ENCODE measurements at regions not wholly inside any gene's neighbourhood (a gene's known extent, or its start where the extent isn't known, plus 50 kb on each side); places are given as distances from the start of the nearest gene placed in this dataset.

- Mint-ChIP-seq H3K9me3 (ENCODE audit: low read depth) (no peaks in the 10 kb centered on the region), H3K27me3 (peaks cover 61% of the 10 kb centered on the region), H3K4me1 (peaks cover 7% of the 10 kb centered on the region), H3K36me3 (no peaks in the 10 kb centered on the region), H3K27ac (no peak overlapping the region), H3K4me3 (no peak overlapping the region)
- DNase-seq (no peak), ATAC-seq (peak; percentile 33)
- CTCF ChIA-PET = no interaction called here
Observed at GRCh38 chr3:128555098-128555825, 62.3 kb upstream of the GATA2 start.

- no peaks in the 10 kb centered on the region for H3K9me3 Mint-ChIP-seq (ENCODE audit: low read depth)
- H3K36me3 Mint-ChIP-seq = no peaks in the 10 kb centered on the region
- CTCF ChIA-PET = no interaction called here
- ATAC-seq (no peak), DNase-seq (no peak)
- H3K4me1 Mint-ChIP-seq = peaks cover 3% of the 10 kb centered on the region
- H3K27me3 Mint-ChIP-seq = peaks cover 59% of the 10 kb centered on the region
- no peak overlapping the region for H3K4me3 Mint-ChIP-seq
- no peak overlapping the region for H3K27ac Mint-ChIP-seq
Observed at GRCh38 chr3:128554465-128555097, 61.6 kb upstream of the GATA2 start.

GRCh38 chr3:128554100-128554464 is 61.1 kb upstream of the GATA2 start:
- CTCF ChIA-PET = interaction anchor here (0.6 kb wide), 1 partner anchor 388 kb away, joined by 3 read pairs; no protein-coding TSS in a partner anchor
- H3K27me3 Mint-ChIP-seq = peaks cover 54% of the 10 kb centered on the region
- no peak overlapping the region for H3K4me3 Mint-ChIP-seq

GRCh38 chr3:128553560-128553959 is 60.6 kb upstream of the GATA2 start:
- ATAC-seq (no peak), DNase-seq (peak; percentile 37)
- H3K36me3 Mint-ChIP-seq = no peaks in the 10 kb centered on the region
- H3K9me3 Mint-ChIP-seq (ENCODE audit: low read depth) = no peaks in the 10 kb centered on the region
- H3K4me1 Mint-ChIP-seq = no peaks in the 10 kb centered on the region
- H3K27ac Mint-ChIP-seq = no peak overlapping the region
- peaks cover 54% of the 10 kb centered on the region for H3K27me3 Mint-ChIP-seq
- no peak overlapping the region for H3K4me3 Mint-ChIP-seq
- CTCF ChIA-PET = interaction anchor here (0.6 kb wide), 1 partner anchor 389 kb away, joined by 3 read pairs; no protein-coding TSS in a partner anchor

More at GRCh38 chr3:128554100-128554464, 61.1 kb upstream of the GATA2 start:
- no peaks in the 10 kb centered on the region for H3K36me3 Mint-ChIP-seq
- H3K4me1 Mint-ChIP-seq = no peaks in the 10 kb centered on the region
- no peaks in the 10 kb centered on the region for H3K9me3 Mint-ChIP-seq (ENCODE audit: low read depth)
- no peak for ATAC-seq
- no peak overlapping the region for H3K27ac Mint-ChIP-seq
- no peak for DNase-seq

- H3K27ac Mint-ChIP-seq = no peak overlapping the region
- peak; percentile 29 for DNase-seq
- CTCF ChIA-PET = interaction anchor here (1.1 kb wide), 1 partner anchor 57 kb away, joined by 3 read pairs; no protein-coding TSS in a partner anchor
- H3K9me3 Mint-ChIP-seq (ENCODE audit: low read depth) = no peaks in the 10 kb centered on the region
- no peak for ATAC-seq
- H3K4me1 Mint-ChIP-seq = no peaks in the 10 kb centered on the region
- H3K27me3 Mint-ChIP-seq = peaks cover 50% of the 10 kb centered on the region
- no peak overlapping the region for H3K4me3 Mint-ChIP-seq
- H3K36me3 Mint-ChIP-seq = no peaks in the 10 kb centered on the region
Observed at GRCh38 chr3:128551867-128552266, 58.9 kb upstream of the GATA2 start.

GRCh38 chr3:128551451-128551850 is 58.5 kb upstream of the GATA2 start:
- Mint-ChIP-seq H3K27me3 (peaks cover 47% of the 10 kb centered on the region), H3K27ac (no peak overlapping the region), H3K36me3 (no peaks in the 10 kb centered on the region), H3K9me3 (ENCODE audit: low read depth) (no peaks in the 10 kb centered on the region), H3K4me1 (no peaks in the 10 kb centered on the region), H3K4me3 (no peak overlapping the region)
- no peak for ATAC-seq
- CTCF ChIA-PET = interaction anchor here (1.1 kb wide), 1 partner anchor 57 kb away, joined by 3 read pairs; no protein-coding TSS in a partner anchor
- peak; percentile 39 for DNase-seq

GRCh38 chr3:128550471-128551126 is 57.6 kb upstream of the GATA2 start:
- no peak overlapping the region for H3K27ac Mint-ChIP-seq
- ATAC-seq (no peak), DNase-seq (peak; percentile 30)
- CTCF ChIA-PET = interaction anchor here (1.1 kb wide), 1 partner anchor 58 kb away, joined by 3 read pairs; no protein-coding TSS in a partner anchor
- no peaks in the 10 kb centered on the region for H3K9me3 Mint-ChIP-seq (ENCODE audit: low read depth)
- no peaks in the 10 kb centered on the region for H3K36me3 Mint-ChIP-seq
- H3K4me3 Mint-ChIP-seq = no peak overlapping the region
- H3K4me1 Mint-ChIP-seq = no peaks in the 10 kb centered on the region
- H3K27me3 Mint-ChIP-seq = peaks cover 41% of the 10 kb centered on the region

- ATAC-seq = no peak
- peak; percentile 19 for DNase-seq
- Mint-ChIP-seq H3K36me3 (no peaks in the 10 kb centered on the region), H3K4me3 (no peak overlapping the region), H3K27ac (no peak overlapping the region), H3K27me3 (peaks cover 41% of the 10 kb centered on the region), H3K4me1 (no peaks in the 10 kb centered on the region), H3K9me3 (ENCODE audit: low read depth) (no peaks in the 10 kb centered on the region)
- CTCF ChIA-PET = no interaction called here
Observed at GRCh38 chr3:128550113-128550440, 57.1 kb upstream of the GATA2 start.

GRCh38 chr3:128549283-128550112 is 56.5 kb upstream of the GATA2 start:
- ATAC-seq = no peak
- H3K4me3 Mint-ChIP-seq = no peak overlapping the region

GRCh38 chr3:128548426-128549282 is 55.7 kb upstream of the GATA2 start:
- CTCF ChIA-PET = no interaction called here
- DNase-seq = no peak
- no peak overlapping the region for H3K4me3 Mint-ChIP-seq
- H3K36me3 Mint-ChIP-seq = no peaks in the 10 kb centered on the region
- H3K9me3 Mint-ChIP-seq (ENCODE audit: low read depth) = no peaks in the 10 kb centered on the region
- H3K4me1 Mint-ChIP-seq = no peaks in the 10 kb centered on the region
- no peak overlapping the region for H3K27ac Mint-ChIP-seq
- no peak for ATAC-seq
- peaks cover 29% of the 10 kb centered on the region for H3K27me3 Mint-ChIP-seq

More at GRCh38 chr3:128549283-128550112, 56.5 kb upstream of the GATA2 start:
- no peak overlapping the region for H3K27ac Mint-ChIP-seq
- peaks cover 35% of the 10 kb centered on the region for H3K27me3 Mint-ChIP-seq
- H3K36me3 Mint-ChIP-seq = no peaks in the 10 kb centered on the region
- CTCF ChIA-PET = no interaction called here
- DNase-seq = no peak
- no peaks in the 10 kb centered on the region for H3K4me1 Mint-ChIP-seq
- H3K9me3 Mint-ChIP-seq (ENCODE audit: low read depth) = no peaks in the 10 kb centered on the region

GRCh38 chr3:128548021-128548420 is 55.0 kb upstream of the GATA2 start:
- Mint-ChIP-seq H3K9me3 (ENCODE audit: low read depth) (peaks cover 6% of the 10 kb centered on the region), H3K27me3 (peaks cover 32% of the 10 kb centered on the region), H3K27ac (no peak overlapping the region), H3K36me3 (no peaks in the 10 kb centered on the region), H3K4me1 (no peaks in the 10 kb centered on the region), H3K4me3 (no peak overlapping the region)
- no peak for DNase-seq
- ATAC-seq = no peak
- CTCF ChIA-PET = no interaction called here

- Mint-ChIP-seq H3K36me3 (no peaks in the 10 kb centered on the region), H3K4me3 (no peak overlapping the region), H3K27me3 (peaks cover 33% of the 10 kb centered on the region), H3K9me3 (ENCODE audit: low read depth) (peaks cover 6% of the 10 kb centered on the region), H3K27ac (no peak overlapping the region), H3K4me1 (no peaks in the 10 kb centered on the region)
- no peak for DNase-seq
- CTCF ChIA-PET = no interaction called here
- no peak for ATAC-seq
Observed at GRCh38 chr3:128547368-128547987, 54.5 kb upstream of the GATA2 start.
